HCT116 (cell line): ENCODE measurements at regions not wholly inside any gene's neighbourhood (a gene's known extent, or its start where the extent isn't known, plus 50 kb on each side); places are given as distances from the start of the nearest gene placed in this dataset.

Experiments used
- CEBPB ChIP-seq: IDR thresholded peaks from 2 replicates; pipeline ENCODE4 v1.6.1; 2012; ENCODE audit warnings: low read depth
- CTCF ChIP-seq, 3 experiments: fragments of 200-600 bp in 1 of 3; sonication (generic) in 1 of 3; IDR thresholded peaks in 2 of 3; conservative IDR thresholded peaks in 1 of 3; 2 replicates each; pipeline ENCODE4 v1.5.1; 2012 to 2017; ENCODE audit warnings: low read depth in 2 of 3, low read length in 2 of 3, antibody characterized with exemption in 1 of 3, borderline replicate concordance in 1 of 3, control low read depth in 1 of 3, mild to moderate bottlenecking in 1 of 3, mixed read lengths in 1 of 3, mixed run types in 1 of 3, moderate library complexity in 1 of 3; ENCODE audit not compliant: insufficient read depth in 1 of 3

- TF ChIP-seq CEBPB = no peak
- TF ChIP-seq CTCF (IDR thresholded peaks at IDR 0.05 in 2 of 3, conservative IDR thresholded peaks at IDR 0.05 in 1 of 3; ENCODE audit: borderline replicate concordance in 1 of 3, insufficient read depth in 1 of 3, low read depth in 2 of 3, low read length in 2 of 3) = no peak
Observed at GRCh38 chr10:62534031-62534430, 159.9 kb downstream of the ZNF365 start.
